Stimulated activated CD8-positive, alpha-beta memory T cell treated with anti-CD3 and anti-CD28 coated beads, Interleukin-12 subunit alpha, Interleukin-12 subunit beta, amount 100 ng/mL, for 24 hours (primary cell): ENCODE measurements at regions not wholly inside any gene's neighbourhood (a gene's known extent, or its start where the extent isn't known, plus 50 kb on each side); places are given as distances from the start of the nearest gene placed in this dataset.
"Not testable (repeated sequence)": the region's sequence is repeated elsewhere in the genome, so short reads cannot be mapped to it uniquely, and the experiment has no call there.

Experiments
- DNase-seq: peaks from one replicate; pipeline ENCODE4 v3.0.0-alpha.2; 2020; ENCODE audit errors: extremely low read depth

- DNase-seq, result no peak
Observed at GRCh38 chr20:48231253-48231930, 446.1 kb upstream of the SULF2 start.

GRCh38 chr20:48230216-48230615 is 444.9 kb upstream of the SULF2 start:
- DNase-seq, result no peak

- DNase-seq, result no peak
Observed at GRCh38 chr20:48227381-48227780, 442.1 kb upstream of the SULF2 start.

GRCh38 chr20:48226642-48227041 is 441.4 kb upstream of the SULF2 start:
- DNase-seq, result no peak

- no peak for DNase-seq
Observed at GRCh38 chr20:48224533-48225050, 439.3 kb upstream of the SULF2 start.

GRCh38 chr20:48223715-48224114 is 438.4 kb upstream of the SULF2 start:
- DNase-seq, result no peak

- no peak for DNase-seq
Observed at GRCh38 chr20:48222595-48223180, 437.4 kb upstream of the SULF2 start.

- DNase-seq, result no peak
Observed at GRCh38 chr20:48220033-48220633, 434.9 kb upstream of the SULF2 start.

- DNase-seq, result no peak
Observed at GRCh38 chr20:48219306-48219705, 434.0 kb upstream of the SULF2 start.

- DNase-seq, result no peak
Observed at GRCh38 chr20:48217190-48217589, 431.9 kb upstream of the SULF2 start.

GRCh38 chr20:48215536-48215935 is 430.3 kb upstream of the SULF2 start:
- no peak for DNase-seq

- DNase-seq, result no peak
Observed at GRCh38 chr20:48214601-48215000, 429.3 kb upstream of the SULF2 start.

GRCh38 chr20:48213635-48214034 is 428.4 kb upstream of the SULF2 start:
- not testable (repeated sequence) for DNase-seq

GRCh38 chr20:48212806-48213509 is 427.7 kb upstream of the SULF2 start:
- DNase-seq, result no peak

GRCh38 chr20:48211847-48212246 is 426.6 kb upstream of the SULF2 start:
- no peak for DNase-seq

GRCh38 chr20:48211238-48211637 is 426.0 kb upstream of the SULF2 start:
- DNase-seq, result no peak

- no peak for DNase-seq
Observed at GRCh38 chr20:48210111-48211027, 425.1 kb upstream of the SULF2 start.

GRCh38 chr20:48209102-48209501 is 423.8 kb upstream of the SULF2 start:
- no peak for DNase-seq

GRCh38 chr20:48208176-48208575 is 422.9 kb upstream of the SULF2 start:
- DNase-seq, result no peak

- no peak for DNase-seq
Observed at GRCh38 chr20:48207505-48207904, 422.2 kb upstream of the SULF2 start.

- DNase-seq, result no peak
Observed at GRCh38 chr20:48205786-48206185, 420.5 kb upstream of the SULF2 start.
